ENCODE measurements at regions not wholly inside any gene's neighbourhood (a gene's known extent, or its start where the extent isn't known, plus 50 kb on each side); places are given as distances from the start of the nearest gene placed in this dataset.

DNA sequence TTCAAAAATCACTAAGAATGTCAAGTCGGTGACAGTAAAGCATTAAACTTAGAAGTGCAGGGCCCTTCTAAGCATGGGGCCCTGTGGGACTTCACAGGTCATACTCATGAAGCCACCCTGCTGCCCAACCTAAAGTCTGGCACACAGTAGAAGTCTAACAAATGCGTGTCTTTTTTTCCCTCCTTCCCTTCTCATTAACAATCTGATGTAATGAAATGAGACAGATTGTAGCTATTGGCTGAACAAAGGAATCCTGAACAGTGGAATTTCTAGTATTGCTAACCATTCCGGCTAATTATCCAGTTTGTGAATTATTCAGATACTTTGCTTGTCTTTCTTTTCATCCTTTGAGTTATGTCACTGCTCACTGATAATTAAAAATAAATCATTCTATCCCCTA lies 369.9 kb downstream of the WDR11 start:
- ChIA-PET POLR2A (ENCODE audit: partially characterized antibody) (no interaction called here), CTCF (ENCODE audit: partially characterized antibody) (no interaction called here)
- Histone ChIP-seq H3K9me3 (ENCODE audit: control insufficient read depth in 1 of 2, low read length in 2 of 2) (no peaks in the 10 kb centered on the region), H3K36me3 (ENCODE audit: insufficient read depth, low read length) (no peaks in the 10 kb centered on the region), H3K4me1 (ENCODE audit: insufficient read depth, low read length) (no peaks in the 10 kb centered on the region), H3K4me3 (ENCODE audit: low read length in 2 of 2) (no peak overlapping the region), H3K27me3 (ENCODE audit: insufficient read depth, low read length) (no peaks in the 10 kb centered on the region), H3K27ac (ENCODE audit: low read depth, low read length) (no peak overlapping the region)
- Mint-ChIP-seq H3K4me1 (no peaks in the 10 kb centered on the region), H3K27ac (no peak overlapping the region), H3K9me3 (peaks cover 0 to 3% (median 0%) of the 10 kb centered on the region in 8 donors), H3K36me3 (no peaks in the 10 kb centered on the region), H3K27me3 (peaks cover 0 to 2% of the 10 kb centered on the region in 2 donors), H3K4me3 (no peak overlapping the region)
- DNase-seq, result no peak
- intact Hi-C loops (cut with micrococcal nuclease), result no loop called here

DNA sequence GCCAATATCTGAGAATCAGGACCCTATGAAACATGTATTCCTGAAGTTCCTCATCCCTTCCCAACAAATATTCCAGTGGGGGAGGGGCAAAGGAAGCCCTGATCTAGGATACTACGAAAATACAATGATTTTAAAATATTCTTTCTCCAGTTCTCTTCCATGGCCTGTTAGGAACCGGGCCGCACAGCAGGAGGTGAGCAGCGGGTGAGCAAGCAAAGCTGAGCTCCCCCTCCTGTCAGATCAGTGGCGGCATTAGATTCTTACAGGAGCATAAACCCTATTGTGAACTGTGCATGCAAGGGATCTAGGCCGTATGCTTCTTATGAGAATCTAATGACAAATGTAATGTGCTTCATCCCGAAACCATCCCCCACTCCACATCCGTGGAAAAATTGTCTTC lies 370.8 kb downstream of the WDR11 start:
- no peaks in the 10 kb centered on the region for H3K9me3 ChIP-seq (ENCODE audit: control insufficient read depth in 1 of 2, low read length in 2 of 2)
- intact Hi-C loops (cut with micrococcal nuclease), result no loop called here
- no peak overlapping the region for H3K4me3 ChIP-seq (ENCODE audit: low read length in 2 of 2)
- POLR2A ChIA-PET (ENCODE audit: partially characterized antibody), result no interaction called here
- Mint-ChIP-seq H3K4me1 (no peaks in the 10 kb centered on the region), H3K27ac (no peak overlapping the region), H3K9me3 (peaks cover 0 to 3% (median 0%) of the 10 kb centered on the region in 8 donors), H3K27me3 (peaks cover 0 to 2% of the 10 kb centered on the region in 2 donors), H3K4me3 (no peak overlapping the region), H3K36me3 (no peaks in the 10 kb centered on the region)
- no peak for DNase-seq
- H3K27ac ChIP-seq (ENCODE audit: low read depth, low read length), result no peak overlapping the region
- CTCF ChIA-PET (ENCODE audit: partially characterized antibody), result no interaction called here
- H3K36me3 ChIP-seq (ENCODE audit: insufficient read depth, low read length), result no peaks in the 10 kb centered on the region
- no peaks in the 10 kb centered on the region for H3K4me1 ChIP-seq (ENCODE audit: insufficient read depth, low read length)
- H3K27me3 ChIP-seq (ENCODE audit: insufficient read depth, low read length), result no peaks in the 10 kb centered on the region

DNA sequence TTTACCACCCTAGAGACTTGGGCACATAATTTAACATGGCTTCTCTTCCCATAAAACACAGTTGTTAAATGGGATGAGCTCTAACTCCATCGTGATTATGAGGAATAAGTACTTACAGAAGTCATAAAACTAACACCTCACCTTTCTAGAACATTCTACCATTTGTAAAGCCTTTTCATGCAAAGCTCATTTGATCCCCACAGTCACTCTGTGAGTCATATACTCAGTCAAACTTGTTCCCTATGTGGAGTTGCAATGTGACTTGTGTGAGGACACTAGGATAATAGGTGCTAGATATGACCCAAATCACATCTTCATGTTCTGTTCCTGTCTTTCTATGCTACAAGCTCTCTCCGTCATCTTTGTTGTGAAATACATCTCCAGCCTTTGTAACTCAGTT lies 371.7 kb downstream of the WDR11 start:
- H3K9me3 ChIP-seq (ENCODE audit: control insufficient read depth in 1 of 2, low read length in 2 of 2), result no peaks in the 10 kb centered on the region
- peaks cover 0 to 3% (median 0%) of the 10 kb centered on the region in 8 donors for H3K9me3 Mint-ChIP-seq
- H3K27me3 Mint-ChIP-seq, result peaks cover 0 to 2% of the 10 kb centered on the region in 2 donors
- no peaks in the 10 kb centered on the region for H3K36me3 ChIP-seq (ENCODE audit: insufficient read depth, low read length)
- no peaks in the 10 kb centered on the region for H3K4me1 Mint-ChIP-seq
- H3K27me3 ChIP-seq (ENCODE audit: insufficient read depth, low read length), result no peaks in the 10 kb centered on the region
- ChIA-PET CTCF (ENCODE audit: partially characterized antibody) (no interaction called here), POLR2A (ENCODE audit: partially characterized antibody) (no interaction called here)
- H3K27ac Mint-ChIP-seq, result no peak overlapping the region
- no peaks in the 10 kb centered on the region for H3K4me1 ChIP-seq (ENCODE audit: insufficient read depth, low read length)
- H3K4me3 Mint-ChIP-seq, result no peak overlapping the region
- H3K36me3 Mint-ChIP-seq, result no peaks in the 10 kb centered on the region
- intact Hi-C loops (cut with micrococcal nuclease), result no loop called here
- H3K4me3 ChIP-seq (ENCODE audit: low read length in 2 of 2), result no peak overlapping the region
- H3K27ac ChIP-seq (ENCODE audit: low read depth, low read length), result no peak overlapping the region
- DNase-seq, result no peak

DNA sequence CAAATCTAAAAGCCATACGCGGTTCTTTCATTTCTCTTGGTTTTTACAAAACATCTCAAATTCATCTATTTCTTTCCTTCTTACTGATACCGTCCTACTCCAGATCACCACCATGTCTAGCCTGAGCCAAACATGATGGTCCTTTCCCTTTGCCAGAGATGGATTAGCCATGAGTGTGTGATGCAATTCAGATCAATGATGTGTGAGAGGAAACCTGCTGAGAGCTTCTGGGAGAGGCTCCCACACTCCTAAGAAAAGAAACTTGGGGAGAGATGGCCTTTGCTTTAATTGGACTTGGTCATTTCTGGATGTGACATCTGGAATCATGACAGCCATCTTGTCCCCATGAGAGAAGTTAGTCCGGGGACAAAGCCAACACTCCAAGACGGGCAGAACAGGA lies 367.2 kb downstream of the FGFR2 start:
- Histone ChIP-seq H3K4me3 (ENCODE audit: low read length in 2 of 2) (no peak overlapping the region), H3K4me1 (ENCODE audit: insufficient read depth, low read length) (no peaks in the 10 kb centered on the region), H3K36me3 (ENCODE audit: insufficient read depth, low read length) (no peaks in the 10 kb centered on the region), H3K27me3 (ENCODE audit: insufficient read depth, low read length) (no peaks in the 10 kb centered on the region), H3K9me3 (ENCODE audit: control insufficient read depth in 1 of 2, low read length in 2 of 2) (no peaks in the 10 kb centered on the region), H3K27ac (ENCODE audit: low read depth, low read length) (no peak overlapping the region)
- peaks cover 0 to 1% of the 10 kb centered on the region in 2 donors for H3K27me3 Mint-ChIP-seq
- H3K4me1 Mint-ChIP-seq, result no peaks in the 10 kb centered on the region
- H3K27ac Mint-ChIP-seq, result no peak overlapping the region
- no peaks in the 10 kb centered on the region for H3K36me3 Mint-ChIP-seq
- intact Hi-C loops (cut with micrococcal nuclease), result no loop called here
- DNase-seq, result no peak
- CTCF ChIA-PET (ENCODE audit: partially characterized antibody), result no interaction called here
- POLR2A ChIA-PET (ENCODE audit: partially characterized antibody), result no interaction called here
- peaks cover 2 to 8% (median 6%) of the 10 kb centered on the region in 8 donors for H3K9me3 Mint-ChIP-seq
- no peak overlapping the region for H3K4me3 Mint-ChIP-seq

DNA sequence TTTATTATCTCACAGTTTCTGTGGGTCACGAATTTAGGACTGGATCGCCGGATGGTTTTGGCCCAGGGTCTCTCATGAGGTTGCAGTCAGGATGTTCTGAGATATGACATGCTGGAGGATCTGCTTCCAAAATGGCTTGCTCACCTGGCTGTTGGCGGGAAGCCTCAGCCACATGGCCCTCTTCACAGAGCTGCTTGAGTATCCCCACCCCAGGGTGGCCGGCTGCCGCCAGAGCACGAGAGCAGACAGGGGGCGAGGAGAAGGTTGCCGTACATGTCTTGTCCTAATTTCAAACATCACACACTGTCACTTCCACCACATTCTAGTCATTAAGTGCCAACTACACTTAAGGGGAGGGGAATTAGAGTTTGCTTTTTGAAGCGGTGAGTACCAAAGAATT lies 365.8 kb downstream of the FGFR2 start:
- Mint-ChIP-seq H3K27me3 (peaks cover 0 to 1% of the 10 kb centered on the region in 2 donors), H3K27ac (no peak overlapping the region), H3K4me3 (no peak overlapping the region), H3K9me3 (peaks cover 2 to 20% (median 11%) of the 10 kb centered on the region in 8 donors), H3K4me1 (no peaks in the 10 kb centered on the region), H3K36me3 (no peaks in the 10 kb centered on the region)
- no peak overlapping the region for H3K4me3 ChIP-seq (ENCODE audit: low read length in 2 of 2)
- no peaks in the 10 kb centered on the region for H3K36me3 ChIP-seq (ENCODE audit: insufficient read depth, low read length)
- ChIA-PET CTCF (ENCODE audit: partially characterized antibody) (no interaction called here), POLR2A (ENCODE audit: partially characterized antibody) (no interaction called here)
- H3K27ac ChIP-seq (ENCODE audit: low read depth, low read length), result no peak overlapping the region
- DNase-seq, result no peak
- no peaks in the 10 kb centered on the region for H3K9me3 ChIP-seq (ENCODE audit: control insufficient read depth in 1 of 2, low read length in 2 of 2)
- H3K4me1 ChIP-seq (ENCODE audit: insufficient read depth, low read length), result no peaks in the 10 kb centered on the region
- intact Hi-C loops (cut with micrococcal nuclease), result no loop called here
- H3K27me3 ChIP-seq (ENCODE audit: insufficient read depth, low read length), result no peaks in the 10 kb centered on the region

DNA sequence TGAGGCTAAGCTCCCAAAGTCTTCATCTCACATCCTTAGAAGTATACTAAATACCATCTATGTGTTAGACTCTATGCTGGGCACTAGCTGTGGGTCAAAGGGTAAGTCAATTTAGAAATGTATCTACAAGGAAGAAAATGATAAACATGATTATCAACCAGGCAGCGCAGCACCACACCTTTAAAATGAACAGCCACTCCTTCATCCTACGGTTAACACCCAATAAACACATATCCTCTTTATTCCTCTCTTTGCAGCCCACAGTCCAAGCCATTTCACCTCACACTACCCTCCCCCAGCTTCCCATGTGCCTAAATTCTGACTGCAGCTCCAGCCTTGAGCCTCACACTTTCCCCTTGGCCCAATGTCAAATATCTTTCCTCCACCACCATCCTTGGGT lies 362.6 kb downstream of the FGFR2 start:
- H3K27ac Mint-ChIP-seq, result no peak overlapping the region
- no peaks in the 10 kb centered on the region for H3K9me3 ChIP-seq (ENCODE audit: control insufficient read depth in 1 of 2, low read length in 2 of 2)
- H3K27me3 Mint-ChIP-seq, result no peaks in the 10 kb centered on the region
- H3K4me3 Mint-ChIP-seq, result no peak overlapping the region
- no peak overlapping the region for H3K27ac ChIP-seq (ENCODE audit: low read depth, low read length)
- H3K36me3 Mint-ChIP-seq, result no peaks in the 10 kb centered on the region
- H3K27me3 ChIP-seq (ENCODE audit: insufficient read depth, low read length), result no peaks in the 10 kb centered on the region
- intact Hi-C loops (cut with micrococcal nuclease), result no loop called here
- POLR2A ChIA-PET (ENCODE audit: partially characterized antibody), result no interaction called here
- CTCF ChIA-PET (ENCODE audit: partially characterized antibody), result no interaction called here
- no peak overlapping the region for H3K4me3 ChIP-seq (ENCODE audit: low read length in 2 of 2)
- DNase-seq, result no peak
- H3K36me3 ChIP-seq (ENCODE audit: insufficient read depth, low read length), result no peaks in the 10 kb centered on the region
- H3K4me1 Mint-ChIP-seq, result no peaks in the 10 kb centered on the region
- H3K9me3 Mint-ChIP-seq, result peaks cover 5 to 33% (median 13%) of the 10 kb centered on the region in 8 donors
- no peaks in the 10 kb centered on the region for H3K4me1 ChIP-seq (ENCODE audit: insufficient read depth, low read length)

DNA sequence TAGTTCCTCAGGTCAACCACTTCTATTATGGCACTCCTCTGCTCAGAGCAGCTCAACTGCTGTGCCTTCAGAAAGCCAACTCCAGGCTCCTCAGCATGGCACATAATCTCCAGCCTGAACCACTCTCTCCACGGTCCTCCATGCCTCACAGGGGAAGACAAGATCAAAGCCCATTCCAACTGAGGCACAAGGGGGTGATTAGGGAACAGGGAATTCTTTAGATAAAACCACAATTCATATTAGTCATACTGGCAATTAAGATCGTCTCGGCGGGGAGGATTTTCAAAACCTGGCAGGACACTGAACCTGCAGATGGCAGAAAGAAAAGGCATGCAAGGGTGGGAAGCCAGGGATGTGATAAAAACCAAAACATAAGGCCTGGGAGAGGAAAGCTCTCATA lies 361.6 kb downstream of the FGFR2 start:
- H3K27ac Mint-ChIP-seq, result no peak overlapping the region
- Histone ChIP-seq H3K9me3 (ENCODE audit: control insufficient read depth in 1 of 2, low read length in 2 of 2) (no peaks in the 10 kb centered on the region), H3K27me3 (ENCODE audit: insufficient read depth, low read length) (no peaks in the 10 kb centered on the region), H3K27ac (ENCODE audit: low read depth, low read length) (no peak overlapping the region), H3K36me3 (ENCODE audit: insufficient read depth, low read length) (no peaks in the 10 kb centered on the region), H3K4me3 (ENCODE audit: low read length in 2 of 2) (no peak overlapping the region), H3K4me1 (ENCODE audit: insufficient read depth, low read length) (no peaks in the 10 kb centered on the region)
- CTCF ChIA-PET (ENCODE audit: partially characterized antibody), result no interaction called here
- intact Hi-C loops (cut with micrococcal nuclease), result no loop called here
- DNase-seq, result no peak
- no peaks in the 10 kb centered on the region for H3K36me3 Mint-ChIP-seq
- H3K4me3 Mint-ChIP-seq, result no peak overlapping the region
- peaks cover 3 to 33% (median 13%) of the 10 kb centered on the region in 8 donors for H3K9me3 Mint-ChIP-seq
- no peaks in the 10 kb centered on the region for H3K27me3 Mint-ChIP-seq
- H3K4me1 Mint-ChIP-seq, result no peaks in the 10 kb centered on the region
- POLR2A ChIA-PET (ENCODE audit: partially characterized antibody), result no interaction called here

DNA sequence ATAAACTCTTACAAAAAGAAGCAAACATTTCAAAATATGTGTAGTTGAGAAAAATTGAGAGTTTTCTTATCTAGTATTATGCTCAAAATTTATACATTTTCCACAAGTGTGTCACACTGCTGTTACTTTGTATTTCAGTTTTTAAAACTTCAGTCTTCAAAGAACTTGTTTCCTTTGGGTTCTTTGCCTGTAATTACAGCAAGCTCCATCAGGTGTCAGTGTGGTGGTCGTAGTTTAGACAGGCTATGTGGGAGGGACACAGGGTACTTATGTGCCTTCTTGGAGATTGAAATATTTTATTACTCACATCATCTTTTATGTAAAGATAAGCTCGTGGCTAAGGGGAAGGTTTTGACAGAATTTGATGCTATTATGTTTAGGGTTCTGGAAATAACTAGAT lies 360.5 kb downstream of the FGFR2 start:
- Histone ChIP-seq H3K4me3 (ENCODE audit: low read length in 2 of 2) (no peak overlapping the region), H3K9me3 (ENCODE audit: control insufficient read depth in 1 of 2, low read length in 2 of 2) (no peaks in the 10 kb centered on the region), H3K27ac (ENCODE audit: low read depth, low read length) (no peak overlapping the region), H3K4me1 (ENCODE audit: insufficient read depth, low read length) (no peaks in the 10 kb centered on the region), H3K36me3 (ENCODE audit: insufficient read depth, low read length) (no peaks in the 10 kb centered on the region), H3K27me3 (ENCODE audit: insufficient read depth, low read length) (no peaks in the 10 kb centered on the region)
- intact Hi-C loops (cut with micrococcal nuclease), result no loop called here
- Mint-ChIP-seq H3K27me3 (peaks cover 0 to 2% of the 10 kb centered on the region in 2 donors), H3K36me3 (no peaks in the 10 kb centered on the region), H3K9me3 (peaks cover 3 to 33% (median 13%) of the 10 kb centered on the region in 8 donors), H3K27ac (no peak overlapping the region), H3K4me3 (no peak overlapping the region), H3K4me1 (no peaks in the 10 kb centered on the region)
- ChIA-PET POLR2A (ENCODE audit: partially characterized antibody) (no interaction called here), CTCF (ENCODE audit: partially characterized antibody) (no interaction called here)
- no peak for DNase-seq

Data from CD4-positive, alpha-beta memory T cell (primary cell).